Colonic mucosa (tissue), 4 donors: ENCODE measurements at regions not wholly inside any gene's neighbourhood (a gene's known extent, or its start where the extent isn't known, plus 50 kb on each side); places are given as distances from the start of the nearest gene placed in this dataset.

ENCODE experiments used
- DNase-seq: peaks from one replicate; pipeline ENCODE4 v3.0.0-alpha.2; 2020
- H3K27ac ChIP-seq: fragments of 200-600 bp; one replicate; pipeline ENCODE4 v1.8.0; 2021
- H3K27me3 ChIP-seq: fragments of 200-600 bp; one replicate; pipeline ENCODE4 v1.8.0; 2021
- H3K36me3 ChIP-seq: fragments of 200-600 bp; one replicate; pipeline ENCODE4 v1.8.0; 2021
- H3K4me1 ChIP-seq: fragments of 200-600 bp; one replicate; pipeline ENCODE4 v1.8.0; 2021; ENCODE audit warnings: mild to moderate bottlenecking
- H3K4me3 ChIP-seq: fragments of 200-600 bp; one replicate; pipeline ENCODE4 v1.8.0; 2021
- H3K9ac ChIP-seq, 2 donors: one replicate each; pipeline ENCODE4 v1.7.0; 2013; ENCODE audit warnings: control low read depth in 2 of 2, low read depth in 2 of 2, low read length in 2 of 2
- H3K9me3 ChIP-seq: fragments of 200-600 bp; one replicate; pipeline ENCODE4 v1.8.0; 2021
- CTCF ChIP-seq: fragments of 200-600 bp; IDR thresholded peaks from one replicate; pipeline ENCODE4 v1.8.0; 2022; ENCODE audit warnings: antibody characterized with exemption, mild to moderate bottlenecking
- intact Hi-C: fragments of 100-400 bp; cut with DNase I; formaldehyde crosslinking; loops from one replicate; pipeline ENCODE4 v1.14.1; 2022
- donor health status: healthy.
- donor health status: DM: no; HTN: no; CAD: no.
- donor health status: DM: no; HTN: no; CAD: no.

- Histone ChIP-seq H3K36me3 (no peaks in the 10 kb centered on the region), H3K4me1 (no peaks in the 10 kb centered on the region), H3K9me3 (no peaks in the 10 kb centered on the region), H3K4me3 (no peak overlapping the region), H3K27me3 (no peaks in the 10 kb centered on the region), H3K27ac (no peak overlapping the region), H3K9ac (no peak overlapping the region)
- DNase-seq, result no peak
- intact Hi-C loops, result no loop called here
- no peak for TF ChIP-seq CTCF
These were observed 255.5 kb downstream of the UACA start for GRCh38 chr15:70507772-70508371.

GRCh38 chr15:70505936-70506912 is 257.1 kb downstream of the UACA start:
- Histone ChIP-seq H3K27ac (no peak overlapping the region), H3K9ac (no peak overlapping the region), H3K4me3 (no peak overlapping the region), H3K9me3 (no peaks in the 10 kb centered on the region), H3K4me1 (no peaks in the 10 kb centered on the region), H3K27me3 (no peaks in the 10 kb centered on the region), H3K36me3 (no peaks in the 10 kb centered on the region)
- no peak for DNase-seq
- intact Hi-C loops, result no loop called here
- TF ChIP-seq CTCF, result no peak

- Histone ChIP-seq H3K27ac (no peak overlapping the region), H3K4me3 (no peak overlapping the region), H3K36me3 (no peaks in the 10 kb centered on the region), H3K9ac (no peak overlapping the region), H3K9me3 (no peaks in the 10 kb centered on the region), H3K4me1 (no peaks in the 10 kb centered on the region), H3K27me3 (no peaks in the 10 kb centered on the region)
- no peak for TF ChIP-seq CTCF
- intact Hi-C loops, result no loop called here
- DNase-seq, result no peak
These were observed 257.9 kb downstream of the UACA start for GRCh38 chr15:70505411-70505919.

- no peaks in the 10 kb centered on the region for H3K9me3 ChIP-seq
- no peak overlapping the region for H3K9ac ChIP-seq
- no peak overlapping the region for H3K27ac ChIP-seq
- H3K4me3 ChIP-seq, result no peak overlapping the region
- intact Hi-C loops, result no loop called here
- no peaks in the 10 kb centered on the region for H3K27me3 ChIP-seq
- H3K36me3 ChIP-seq, result no peaks in the 10 kb centered on the region
- no peaks in the 10 kb centered on the region for H3K4me1 ChIP-seq
- no peak for TF ChIP-seq CTCF
- no peak for DNase-seq
These were observed 258.4 kb downstream of the UACA start for GRCh38 chr15:70504988-70505387.

GRCh38 chr15:70504299-70504951 is 258.9 kb downstream of the UACA start:
- Histone ChIP-seq H3K4me1 (no peaks in the 10 kb centered on the region), H3K9ac (no peak overlapping the region), H3K27ac (no peak overlapping the region), H3K36me3 (no peaks in the 10 kb centered on the region), H3K27me3 (no peaks in the 10 kb centered on the region), H3K9me3 (no peaks in the 10 kb centered on the region), H3K4me3 (no peak overlapping the region)
- intact Hi-C loops, result no loop called here
- TF ChIP-seq CTCF, result no peak
- peak; percentile 41 for DNase-seq
